ENCODE measurements at regions not wholly inside any gene's neighbourhood (a gene's known extent, or its start where the extent isn't known, plus 50 kb on each side); places are given as distances from the start of the nearest gene placed in this dataset.

GRCh38 chr16:75837681-75838080 is 111.4 kb upstream of the CPHXL start:
- Mint-ChIP-seq H3K4me3 (no peak overlapping the region), H3K9me3 (ENCODE audit: insufficient read depth) (peaks cover 6% of the 10 kb centered on the region), H3K27me3 (peaks cover 27% of the 10 kb centered on the region), H3K4me1 (no peaks in the 10 kb centered on the region), H3K27ac (no peak overlapping the region)
- H3K27me3 ChIP-seq (replicated peaks in 1 of 4; ENCODE audit: control extremely low read depth in 1 of 4, control insufficient read depth in 3 of 4, insufficient read depth in 4 of 4, low read length in 3 of 4), result peaks cover 0 to 6% (median under 1%) of the 10 kb centered on the region in 4 experiments
- no peak overlapping the region for H3K4me2 ChIP-seq (replicated peaks; ENCODE audit: low read depth, low read length, poor library complexity, severe bottlenecking)
- H3K27ac ChIP-seq (ENCODE audit: low read length in 2 of 2), result no peak overlapping the region
- H3K9me3 ChIP-seq (ENCODE audit: control extremely low read depth in 1 of 3, control insufficient read depth in 2 of 3, insufficient read depth in 1 of 3, low read length in 2 of 3), result peaks cover 0 to 4% (median 2%) of the 10 kb centered on the region in 3 donors
- 62% methylated on average over 2 of the region's 2 CpGs for WGBS (ENCODE audit: insufficient coverage)
- TF ChIP-seq CTCF (IDR thresholded peaks at IDR 0.05) (no peak), EZH2 (IDR thresholded peaks at IDR 0.05; ENCODE audit: borderline replicate concordance, insufficient read depth, low read depth, low read length, poor library complexity, severe bottlenecking) (no peak)
- H3K4me3 ChIP-seq (ENCODE audit: control extremely low read depth in 1 of 5, extremely low read depth in 1 of 5, insufficient read depth in 1 of 5, low read depth in 2 of 5, low read length in 4 of 5), result no peak overlapping the region
- ATAC-seq (ENCODE audit: low read depth) (no peak), DNase-seq (no peak)
- POLR2A ChIA-PET, result no interaction called here
- no peak overlapping the region for H3K9ac ChIP-seq (ENCODE audit: low read length)
- H3K4me1 ChIP-seq (ENCODE audit: control insufficient read depth in 2 of 2, insufficient read depth in 2 of 2, low read length in 2 of 2), result no peaks in the 10 kb centered on the region
- no peaks in the 10 kb centered on the region for H3K36me3 ChIP-seq (replicated peaks in 1 of 2; ENCODE audit: control extremely low read depth in 1 of 2, control insufficient read depth in 1 of 2, extremely low read depth in 1 of 2, insufficient read depth in 2 of 2, low read length in 1 of 2)
- H4K20me1 ChIP-seq (ENCODE audit: control insufficient read depth, insufficient read depth, low read length, poor library complexity, severe bottlenecking), result no peaks in the 10 kb centered on the region
- intact Hi-C loops (cut with micrococcal nuclease), result no loop called here
- CTCF ChIA-PET, result no interaction called here
- no peak overlapping the region for H2AFZ ChIP-seq (ENCODE audit: insufficient read depth, low read depth, low read length, poor library complexity, severe bottlenecking)
- no peaks in the 10 kb centered on the region for H3K79me2 ChIP-seq (ENCODE audit: control insufficient read depth, insufficient read depth, low read length)

DNA sequence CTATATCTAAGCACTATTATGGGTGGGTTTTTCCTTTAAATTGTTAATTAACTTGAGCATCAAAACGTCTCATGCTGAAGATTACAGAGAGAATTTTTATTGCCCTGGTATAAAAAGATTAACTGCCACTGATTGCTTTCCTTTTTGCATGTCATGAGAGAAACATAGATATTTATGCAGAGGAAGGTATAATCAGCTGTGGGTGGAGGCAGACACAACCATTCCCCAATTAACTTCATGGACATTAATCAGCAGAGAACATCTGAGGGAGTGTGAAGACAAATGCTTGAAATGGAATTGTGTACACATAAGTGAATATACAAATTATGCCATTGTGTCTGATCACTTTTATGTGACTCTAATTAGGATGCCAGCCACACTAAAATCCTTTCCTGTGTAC is 115.2 kb upstream of the CPHXL start:
- Histone ChIP-seq H3K4me2 (replicated peaks; ENCODE audit: low read depth, low read length, poor library complexity, severe bottlenecking) (no peak overlapping the region), H4K20me1 (ENCODE audit: control insufficient read depth, insufficient read depth, low read length, poor library complexity, severe bottlenecking) (no peaks in the 10 kb centered on the region), H3K9me3 (ENCODE audit: control extremely low read depth in 1 of 3, control insufficient read depth in 2 of 3, insufficient read depth in 1 of 3, low read length in 2 of 3) (no peaks in the 10 kb centered on the region), H3K79me2 (ENCODE audit: control insufficient read depth, insufficient read depth, low read length) (no peaks in the 10 kb centered on the region), H3K4me3 (ENCODE audit: control extremely low read depth in 1 of 5, extremely low read depth in 1 of 5, insufficient read depth in 1 of 5, low read depth in 2 of 5, low read length in 4 of 5) (no peak overlapping the region), H2AFZ (ENCODE audit: insufficient read depth, low read depth, low read length, poor library complexity, severe bottlenecking) (no peak overlapping the region), H3K27me3 (replicated peaks in 1 of 4; ENCODE audit: control extremely low read depth in 1 of 4, control insufficient read depth in 3 of 4, insufficient read depth in 4 of 4, low read length in 3 of 4) (peaks cover 0 to 6% (median 0%) of the 10 kb centered on the region in 4 experiments), H3K36me3 (replicated peaks in 1 of 2; ENCODE audit: control extremely low read depth in 1 of 2, control insufficient read depth in 1 of 2, extremely low read depth in 1 of 2, insufficient read depth in 2 of 2, low read length in 1 of 2) (no peaks in the 10 kb centered on the region), H3K27ac (ENCODE audit: low read length in 2 of 2) (no peak overlapping the region), H3K4me1 (ENCODE audit: control insufficient read depth in 2 of 2, insufficient read depth in 2 of 2, low read length in 2 of 2) (no peaks in the 10 kb centered on the region), H3K9ac (ENCODE audit: low read length) (no peak overlapping the region)
- TF ChIP-seq EZH2 (IDR thresholded peaks at IDR 0.05; ENCODE audit: borderline replicate concordance, insufficient read depth, low read depth, low read length, poor library complexity, severe bottlenecking), result no peak
- TF ChIP-seq CTCF (IDR thresholded peaks at IDR 0.05), result no peak
- intact Hi-C loops (cut with micrococcal nuclease), result no loop called here
- H3K9me3 Mint-ChIP-seq (ENCODE audit: insufficient read depth), result no peaks in the 10 kb centered on the region
- ATAC-seq (ENCODE audit: low read depth) (no peak), DNase-seq (no peak)
- H3K27me3 Mint-ChIP-seq, result peaks cover 12% of the 10 kb centered on the region
- ChIA-PET POLR2A (no interaction called here), CTCF (no interaction called here)
- no CpG with 5 or more reads among the region's 1 CpG for WGBS (ENCODE audit: insufficient coverage)
- no peaks in the 10 kb centered on the region for H3K4me1 Mint-ChIP-seq
- no peak overlapping the region for H3K27ac Mint-ChIP-seq
- no peak overlapping the region for H3K4me3 Mint-ChIP-seq

All from B cell (primary cell).